IPS-20b (cell line): ENCODE measurements at regions not wholly inside any gene's neighbourhood (a gene's known extent, or its start where the extent isn't known, plus 50 kb on each side); places are given as distances from the start of the nearest gene placed in this dataset.
"Not testable (repeated sequence)": the region's sequence is repeated elsewhere in the genome, so short reads cannot be mapped to it uniquely, and the experiment has no call there.

Source experiments
- H3K27ac ChIP-seq: one replicate; pipeline ENCODE4 v1.5.1; 2013; ENCODE audit warnings: low read length
- H3K27me3 ChIP-seq: 2 replicates; pipeline ENCODE4 v1.6.1; 2013; ENCODE audit warnings: mild to moderate bottlenecking, low read length, inconsistent platforms; ENCODE audit not compliant: insufficient read depth
- H3K36me3 ChIP-seq: 2 replicates; pipeline ENCODE4 v1.6.1; 2013; ENCODE audit warnings: low read depth, mild to moderate bottlenecking, inconsistent platforms, low read length, moderate library complexity; ENCODE audit not compliant: insufficient read depth
- H3K4me1 ChIP-seq: 2 replicates; pipeline ENCODE4 v1.6.1; 2013; ENCODE audit warnings: mild to moderate bottlenecking, control low read depth, inconsistent platforms, low read length, moderate library complexity; ENCODE audit not compliant: insufficient read depth
- H3K4me3 ChIP-seq: 2 replicates; pipeline ENCODE4 v1.5.1; 2013; ENCODE audit warnings: mild to moderate bottlenecking, low read length, inconsistent platforms
- H3K9ac ChIP-seq: 2 replicates; pipeline ENCODE4 v1.6.1; 2013; ENCODE audit warnings: low read depth, mild to moderate bottlenecking, inconsistent platforms, low read length, moderate library complexity
- H3K9me3 ChIP-seq: 2 replicates; pipeline ENCODE4 v1.6.1; 2013; ENCODE audit warnings: mild to moderate bottlenecking, low read depth, low read length, inconsistent platforms; ENCODE audit not compliant: insufficient read depth

GRCh38 chr7:149930374-149931068 lies 56.8 kb downstream of the ATP6V0E2 start:
- not testable (repeated sequence) for H3K4me1 ChIP-seq, H3K4me3 ChIP-seq, H3K27me3 ChIP-seq, H3K36me3 ChIP-seq, H3K9me3 ChIP-seq, H3K9ac ChIP-seq, H3K27ac ChIP-seq

DNA sequence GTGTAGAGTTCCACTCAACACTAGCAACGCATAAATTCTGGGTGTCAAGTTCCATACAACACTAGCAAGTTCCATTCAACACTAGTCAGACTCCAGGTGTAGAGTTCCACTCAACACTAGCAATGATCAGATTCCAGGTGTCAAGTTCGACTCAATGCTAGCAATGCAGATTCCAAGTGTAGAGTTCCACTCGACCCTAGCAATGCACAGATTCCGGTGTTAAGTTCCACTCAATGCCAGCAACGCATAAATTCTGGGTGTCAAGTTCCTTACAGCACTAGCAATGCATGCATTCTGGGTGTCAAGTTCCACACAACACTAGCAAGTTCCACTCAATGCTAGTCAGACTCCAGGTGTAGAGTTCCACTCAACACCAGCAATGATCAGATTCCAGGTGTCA lies 60.0 kb downstream of the ATP6V0E2 start:
- H3K4me3 ChIP-seq, H3K9me3 ChIP-seq, H3K9ac ChIP-seq, H3K27ac ChIP-seq, H3K36me3 ChIP-seq, H3K27me3 ChIP-seq, H3K4me1 ChIP-seq: not testable (repeated sequence)

DNA sequence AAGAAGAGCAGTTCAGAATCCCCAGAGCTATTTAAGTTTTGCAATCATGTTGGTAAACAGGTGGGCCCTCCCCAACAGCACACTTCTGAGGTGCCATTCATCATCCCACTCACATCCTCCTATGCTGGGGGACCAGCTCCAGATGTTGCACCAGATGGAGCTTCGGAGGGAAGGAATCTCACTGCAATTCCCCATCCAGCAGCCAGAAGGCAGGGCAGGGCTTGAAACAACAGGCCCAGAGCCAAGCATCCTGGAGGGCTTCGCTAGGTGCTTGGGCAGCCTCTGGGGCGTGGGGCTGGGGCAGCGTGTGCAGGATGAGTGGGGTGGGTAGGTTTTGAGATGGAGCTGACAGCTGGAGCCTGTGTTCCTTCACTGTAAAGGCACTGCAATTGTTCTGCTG lies 73.6 kb downstream of the ATP6V0E2 start:
- H3K27me3 ChIP-seq, H3K9me3 ChIP-seq, H3K36me3 ChIP-seq, H3K4me3 ChIP-seq, H3K27ac ChIP-seq, H3K4me1 ChIP-seq, H3K9ac ChIP-seq: not testable (repeated sequence)

- H3K9me3 ChIP-seq, H3K27ac ChIP-seq, H3K4me3 ChIP-seq, H3K9ac ChIP-seq, H3K4me1 ChIP-seq, H3K36me3 ChIP-seq, H3K27me3 ChIP-seq: not testable (repeated sequence)
These were observed 74.7 kb downstream of the ATP6V0E2 start for GRCh38 chr7:149948444-149948843.

DNA sequence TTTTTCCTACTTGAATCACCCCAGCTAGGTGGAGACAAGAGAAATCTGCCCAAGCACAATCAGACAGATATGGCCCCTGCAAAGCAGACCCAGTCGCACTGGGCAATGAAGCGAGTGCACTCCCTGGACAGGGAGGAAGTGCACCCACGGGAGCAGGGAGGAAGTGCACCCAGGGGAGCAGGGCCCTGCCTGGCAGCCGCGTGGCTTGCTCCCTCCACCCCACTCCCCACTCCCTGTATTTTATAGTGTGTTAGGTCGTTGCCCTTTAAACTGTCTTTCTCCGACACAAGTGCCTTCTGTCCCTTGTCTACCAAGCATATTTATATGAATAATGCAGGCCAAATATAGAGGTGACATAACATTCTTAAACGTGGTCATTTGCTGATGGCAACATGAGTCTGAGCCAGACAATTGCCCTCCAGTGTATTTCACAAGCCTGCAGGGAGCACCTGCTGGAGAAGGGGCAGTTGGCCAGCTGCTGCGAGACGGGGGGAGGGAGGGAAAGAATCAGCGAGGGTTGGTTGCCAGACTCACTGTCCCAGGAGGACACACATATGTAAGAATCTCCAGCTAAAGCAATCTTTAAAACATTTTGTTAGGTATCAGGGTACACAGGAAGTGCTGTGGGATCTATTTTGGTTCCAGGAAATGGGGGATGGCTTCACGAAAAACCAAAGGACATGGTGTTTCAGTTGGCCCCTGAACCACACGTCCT lies 76.3 kb downstream of the ATP6V0E2 start:
- H3K9me3 ChIP-seq, H3K9ac ChIP-seq, H3K4me3 ChIP-seq, H3K27me3 ChIP-seq, H3K27ac ChIP-seq, H3K4me1 ChIP-seq, H3K36me3 ChIP-seq: not testable (repeated sequence)

DNA sequence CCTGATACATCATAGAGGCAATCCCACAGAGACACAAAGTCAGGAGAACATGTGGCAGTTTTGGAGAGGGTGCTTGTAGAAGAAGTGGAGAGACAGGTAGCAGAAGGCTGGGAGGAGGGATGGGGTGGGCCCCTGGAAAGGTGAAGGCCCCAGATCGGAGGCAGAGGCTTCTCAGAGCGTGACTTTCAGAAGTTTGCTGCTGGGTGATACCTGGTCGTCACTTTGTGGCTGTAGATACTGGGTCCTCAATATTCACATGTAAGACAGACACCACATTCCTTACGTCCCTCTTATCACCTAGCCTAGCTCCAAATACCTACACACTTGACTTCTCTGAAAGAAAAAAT lies 76.8 kb downstream of the ATP6V0E2 start:
- not testable (repeated sequence) for H3K27me3 ChIP-seq, H3K4me1 ChIP-seq, H3K27ac ChIP-seq, H3K9me3 ChIP-seq, H3K4me3 ChIP-seq, H3K36me3 ChIP-seq, H3K9ac ChIP-seq

GRCh38 chr7:149951579-149951978 lies 77.8 kb downstream of the ATP6V0E2 start:
- not testable (repeated sequence) for H3K4me3 ChIP-seq, H3K4me1 ChIP-seq, H3K9me3 ChIP-seq, H3K36me3 ChIP-seq, H3K27ac ChIP-seq, H3K9ac ChIP-seq, H3K27me3 ChIP-seq

DNA sequence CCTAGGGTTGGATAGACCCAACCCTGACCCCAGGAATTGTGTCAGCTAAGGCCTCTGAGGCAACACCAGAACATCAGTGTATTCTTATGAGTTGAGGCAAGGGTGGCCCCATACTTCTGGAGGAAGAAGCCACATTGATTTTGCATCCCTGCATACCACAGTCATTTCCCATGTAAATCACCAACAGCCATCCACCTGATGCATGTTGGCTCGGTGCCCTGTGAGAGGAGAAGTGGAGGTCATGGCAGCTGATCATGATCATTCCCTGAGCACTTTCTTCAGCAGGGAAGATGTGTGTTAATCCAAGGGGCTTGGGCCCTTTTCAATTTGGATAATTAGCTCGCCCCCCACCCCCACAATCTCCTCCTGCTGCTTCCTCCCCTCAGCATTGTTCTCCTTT lies 85.1 kb downstream of the ATP6V0E2 start:
- not testable (repeated sequence) for H3K27ac ChIP-seq, H3K4me1 ChIP-seq, H3K27me3 ChIP-seq, H3K4me3 ChIP-seq, H3K9me3 ChIP-seq, H3K36me3 ChIP-seq, H3K9ac ChIP-seq

GRCh38 chr7:149960863-149961262 lies 87.1 kb downstream of the ATP6V0E2 start:
- H3K27ac ChIP-seq, H3K9me3 ChIP-seq, H3K4me1 ChIP-seq, H3K4me3 ChIP-seq, H3K36me3 ChIP-seq, H3K9ac ChIP-seq, H3K27me3 ChIP-seq: not testable (repeated sequence)

DNA sequence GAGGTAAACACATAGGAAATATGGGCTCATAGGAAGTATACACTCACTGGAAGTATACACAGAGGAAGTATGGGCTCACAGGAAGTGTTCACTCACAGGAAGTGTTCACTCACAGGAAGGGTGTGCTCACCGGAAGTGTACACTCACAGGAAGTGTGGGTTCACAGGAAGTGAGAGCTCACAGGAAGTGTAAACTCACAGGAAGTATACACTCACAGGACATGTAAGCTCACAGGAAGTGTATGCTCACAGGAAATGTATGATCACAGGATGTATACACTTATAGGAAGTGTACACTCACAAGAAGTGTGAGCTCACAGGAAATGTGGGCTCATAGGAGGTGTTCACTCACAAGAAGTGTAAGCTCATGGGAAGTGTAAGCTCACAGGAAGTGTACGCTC lies 88.1 kb downstream of the ATP6V0E2 start:
- H3K4me3 ChIP-seq, H3K27ac ChIP-seq, H3K9ac ChIP-seq, H3K36me3 ChIP-seq, H3K27me3 ChIP-seq, H3K9me3 ChIP-seq, H3K4me1 ChIP-seq: not testable (repeated sequence)

DNA sequence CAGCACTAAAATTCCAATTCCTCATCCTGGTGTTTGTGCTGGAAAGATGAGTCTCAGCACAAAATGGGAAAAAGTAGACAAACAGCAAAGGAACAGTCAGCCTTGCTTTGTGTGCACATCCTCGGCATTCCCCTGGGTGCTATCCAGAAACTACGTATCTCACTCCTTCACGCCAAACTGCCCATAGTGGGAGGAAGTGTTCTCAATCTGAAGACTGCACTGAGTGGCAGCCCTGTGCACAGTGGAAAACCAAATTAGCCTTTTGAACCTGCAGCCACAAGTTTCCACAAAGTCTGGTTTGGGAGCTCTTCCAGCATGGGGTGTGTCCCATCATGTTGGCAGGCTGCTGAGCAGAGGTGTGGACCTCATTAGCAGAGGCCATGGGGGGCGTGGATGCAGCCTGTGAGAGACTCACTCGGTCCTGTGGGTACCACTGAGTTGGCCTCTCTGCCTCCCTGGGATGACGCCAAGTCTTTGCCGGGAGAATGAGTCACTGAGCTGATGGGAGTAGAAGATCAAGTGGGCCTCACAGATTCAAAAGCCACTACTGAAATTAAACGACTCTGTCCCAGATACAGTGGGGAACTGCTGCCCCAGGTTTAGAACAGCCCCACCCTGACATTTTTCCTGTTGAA lies 89.0 kb downstream of the ATP6V0E2 start:
- not testable (repeated sequence) for H3K4me3 ChIP-seq, H3K9ac ChIP-seq, H3K27me3 ChIP-seq, H3K27ac ChIP-seq, H3K4me1 ChIP-seq, H3K36me3 ChIP-seq, H3K9me3 ChIP-seq

DNA sequence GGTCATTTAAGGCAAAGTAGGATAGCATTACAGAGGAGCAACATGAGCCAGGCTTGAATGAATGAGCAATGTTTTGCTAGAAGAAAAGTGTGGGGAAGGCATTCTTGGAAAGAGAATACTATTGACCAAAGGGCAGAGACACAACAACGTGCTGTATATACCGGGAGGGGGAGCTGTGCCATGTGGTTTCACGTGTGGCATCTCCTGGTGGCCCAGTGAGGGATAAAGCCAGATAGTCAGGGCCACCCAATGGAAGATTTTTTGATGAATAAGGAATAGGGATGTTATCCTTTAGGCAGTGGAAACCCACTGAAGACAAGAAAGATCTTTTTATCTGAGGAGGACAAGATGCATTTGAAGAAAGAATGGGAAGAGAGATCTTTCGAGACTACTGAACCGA lies 90.2 kb downstream of the ATP6V0E2 start:
- not testable (repeated sequence) for H3K4me1 ChIP-seq, H3K9ac ChIP-seq

More for the DNA sequence above, 90.2 kb downstream of the ATP6V0E2 start:
- not testable (repeated sequence) for H3K36me3 ChIP-seq, H3K27me3 ChIP-seq, H3K4me3 ChIP-seq, H3K9me3 ChIP-seq, H3K27ac ChIP-seq
